HAP-1 (cell line): ENCODE measurements at regions not wholly inside any gene's neighbourhood (a gene's known extent, or its start where the extent isn't known, plus 50 kb on each side); places are given as distances from the start of the nearest gene placed in this dataset.

Experiments used
- DNase-seq, 2 experiments: peaks; one replicate each; pipeline ENCODE4 v3.0.0-alpha.2; 2016 to 2020; ENCODE audit warnings: low spot score in 2 of 2
- H3K27me3 ChIP-seq: fragments of 250-450 bp; sonication (Bioruptor Pico); 2 replicates; pipeline ENCODE4 v1.5.1; 2020; ENCODE audit warnings: low read depth, mild to moderate bottlenecking, moderate library complexity
- H3K36me3 ChIP-seq: fragments of 250-450 bp; sonication (Bioruptor Pico); replicated peaks from 2 replicates; pipeline ENCODE4 v1.5.1; 2020; ENCODE audit warnings: mild to moderate bottlenecking
- H3K4me1 ChIP-seq: fragments of 250-450 bp; sonication (Bioruptor Pico); 2 replicates; pipeline ENCODE4 v1.5.1; 2020; ENCODE audit warnings: mild to moderate bottlenecking
- H3K4me3 ChIP-seq: fragments of 250-450 bp; sonication (Bioruptor Pico); 2 replicates; pipeline ENCODE4 v1.5.1; 2020; ENCODE audit warnings: mild to moderate bottlenecking, moderate library complexity
- H3K9me3 ChIP-seq: fragments of 250-450 bp; sonication (Bioruptor Pico); 2 replicates; pipeline ENCODE4 v1.5.1; 2020; ENCODE audit warnings: mild to moderate bottlenecking, moderate library complexity
- in situ Hi-C: fragments of 300-500 bp; cut with MboI; formaldehyde crosslinking; loops from 3 replicates; pipeline ENCODE4 v1.14.3; 2020; ENCODE audit warnings: low sequenced_read_pairs, inconsistent platforms, mixed read lengths

DNA sequence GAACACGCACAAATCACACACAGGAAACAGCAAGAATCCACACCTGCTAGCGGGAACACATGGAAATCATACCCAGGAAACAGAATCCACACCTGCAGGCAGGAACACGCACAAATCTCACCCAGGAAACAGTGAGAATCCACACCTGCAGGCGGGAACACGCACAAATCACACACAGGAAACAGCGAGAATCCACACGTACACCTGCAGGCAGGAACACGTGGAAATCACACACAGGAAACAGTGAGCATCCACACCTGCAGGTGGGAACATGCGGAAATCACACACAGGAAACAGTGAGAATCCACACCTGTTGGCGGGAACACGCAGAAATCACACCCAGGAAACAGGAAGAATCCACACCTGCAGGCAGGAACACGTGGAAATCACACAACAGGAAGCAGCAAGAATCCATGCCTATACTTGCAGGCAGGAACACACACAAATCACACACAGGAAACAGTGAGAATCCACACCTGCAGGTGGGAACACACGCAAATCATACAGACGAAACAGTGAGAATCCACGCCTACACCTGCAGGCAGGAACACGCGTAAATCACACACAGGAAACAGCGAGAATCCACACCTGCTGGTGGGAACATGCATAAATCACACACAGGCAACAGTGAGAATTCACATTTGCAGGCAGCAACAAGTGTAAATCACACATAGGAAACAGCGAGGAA, 108.6 kb downstream of the DLL1 start:
- in situ Hi-C loops: no loop called here
- DNase-seq: no peak
- Histone ChIP-seq H3K27me3 (no peaks in the 10 kb centered on the region), H3K4me1 (no peaks in the 10 kb centered on the region), H3K4me3 (no peak overlapping the region), H3K36me3 (no peaks in the 10 kb centered on the region), H3K9me3 (no peaks in the 10 kb centered on the region)

DNA sequence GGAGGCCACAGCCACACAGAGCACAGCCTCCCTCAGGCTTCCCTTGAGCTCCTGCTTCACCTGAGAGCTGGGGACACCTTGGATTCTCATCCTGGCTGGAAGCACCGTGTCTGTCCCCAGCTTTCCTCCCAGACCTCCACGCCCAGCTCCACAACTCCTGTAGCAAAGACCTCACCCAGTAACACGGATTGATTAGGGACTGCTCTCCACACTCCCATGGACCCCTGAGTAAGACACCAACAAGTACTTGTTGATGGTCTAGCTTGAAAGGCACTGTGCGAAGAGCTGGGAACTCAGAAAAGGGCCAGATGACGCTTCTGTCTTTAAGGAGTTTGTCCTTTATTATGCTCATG, 109.6 kb downstream of the DLL1 start:
- H3K4me1 ChIP-seq: no peaks in the 10 kb centered on the region
- H3K36me3 ChIP-seq: no peaks in the 10 kb centered on the region
- no peaks in the 10 kb centered on the region for H3K27me3 ChIP-seq
- DNase-seq: no peak
- H3K4me3 ChIP-seq: no peak overlapping the region
- in situ Hi-C loops: no loop called here
- no peaks in the 10 kb centered on the region for H3K9me3 ChIP-seq

DNA sequence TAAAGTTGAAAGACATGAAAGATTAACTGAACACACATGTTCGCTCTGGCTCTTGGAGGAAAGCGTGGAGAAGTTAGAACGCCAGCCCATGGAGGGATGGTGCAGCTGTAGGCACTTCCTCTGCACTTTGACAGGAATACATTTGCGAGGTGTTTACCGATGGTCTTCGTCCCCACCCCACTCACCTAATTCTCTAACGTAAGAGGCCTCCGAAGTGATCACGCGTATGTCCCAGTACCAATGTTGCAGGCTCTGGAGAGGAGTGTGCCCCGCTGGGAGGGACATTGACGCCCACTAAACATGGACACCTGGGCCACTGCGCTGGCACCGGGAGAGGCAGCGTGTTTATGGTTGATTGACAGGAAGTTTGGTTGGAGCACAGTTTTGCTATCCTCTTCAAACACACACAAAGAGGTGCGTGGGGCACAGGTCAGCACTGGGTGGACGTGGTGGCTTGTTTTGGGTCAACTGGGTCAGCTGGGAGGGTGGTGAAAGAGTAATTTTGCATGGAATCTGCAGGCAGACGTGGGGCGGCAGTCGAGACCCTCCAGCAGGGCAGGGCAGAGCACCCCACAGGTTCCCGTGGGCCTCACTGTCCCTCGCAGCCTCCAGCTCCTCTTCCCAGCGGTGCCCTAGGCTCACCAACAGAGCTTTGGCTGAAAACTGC, 110.1 kb downstream of the DLL1 start:
- Histone ChIP-seq H3K27me3 (no peaks in the 10 kb centered on the region), H3K9me3 (no peaks in the 10 kb centered on the region), H3K4me1 (no peaks in the 10 kb centered on the region), H3K36me3 (no peaks in the 10 kb centered on the region), H3K4me3 (no peak overlapping the region)
- in situ Hi-C loops: no loop called here
- no peak for DNase-seq

DNA sequence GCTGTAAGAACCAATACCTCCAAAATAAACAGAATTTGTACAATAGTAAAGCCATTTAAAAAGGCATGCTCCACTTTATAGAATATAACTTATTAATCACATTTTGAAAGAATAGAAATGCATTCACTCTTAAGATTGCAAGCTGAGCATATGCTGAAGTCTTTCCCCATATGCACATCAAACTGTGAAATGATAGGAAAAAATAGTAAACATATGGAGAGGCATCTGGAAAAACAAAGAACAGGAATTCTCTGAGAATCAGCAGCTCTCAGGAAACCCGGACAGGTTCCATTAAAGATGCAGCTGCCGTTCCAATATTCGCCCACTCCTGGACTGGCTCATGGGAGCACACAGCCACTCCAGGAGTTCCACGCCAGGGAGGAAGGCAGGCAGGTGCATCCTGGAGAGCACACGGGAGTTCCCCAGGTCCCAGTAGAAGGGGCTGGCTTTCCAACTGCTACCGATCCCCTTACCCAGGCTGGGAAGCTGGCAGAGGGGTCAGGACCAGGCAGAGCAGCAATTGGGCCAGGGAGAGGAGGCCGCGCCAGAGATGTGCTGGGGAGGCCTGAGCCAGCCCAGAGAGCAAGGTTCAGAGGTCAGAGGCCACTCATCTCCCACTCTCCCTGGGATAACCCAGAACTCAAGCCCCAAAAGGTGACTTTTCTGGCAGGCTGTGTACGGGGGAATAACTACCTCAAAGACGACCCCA, 111.1 kb downstream of the DLL1 start:
- no peak overlapping the region for H3K4me3 ChIP-seq
- H3K9me3 ChIP-seq: no peaks in the 10 kb centered on the region
- DNase-seq: no peak
- H3K36me3 ChIP-seq: no peaks in the 10 kb centered on the region
- in situ Hi-C loops: no loop called here
- no peaks in the 10 kb centered on the region for H3K4me1 ChIP-seq
- H3K27me3 ChIP-seq: no peaks in the 10 kb centered on the region

DNA sequence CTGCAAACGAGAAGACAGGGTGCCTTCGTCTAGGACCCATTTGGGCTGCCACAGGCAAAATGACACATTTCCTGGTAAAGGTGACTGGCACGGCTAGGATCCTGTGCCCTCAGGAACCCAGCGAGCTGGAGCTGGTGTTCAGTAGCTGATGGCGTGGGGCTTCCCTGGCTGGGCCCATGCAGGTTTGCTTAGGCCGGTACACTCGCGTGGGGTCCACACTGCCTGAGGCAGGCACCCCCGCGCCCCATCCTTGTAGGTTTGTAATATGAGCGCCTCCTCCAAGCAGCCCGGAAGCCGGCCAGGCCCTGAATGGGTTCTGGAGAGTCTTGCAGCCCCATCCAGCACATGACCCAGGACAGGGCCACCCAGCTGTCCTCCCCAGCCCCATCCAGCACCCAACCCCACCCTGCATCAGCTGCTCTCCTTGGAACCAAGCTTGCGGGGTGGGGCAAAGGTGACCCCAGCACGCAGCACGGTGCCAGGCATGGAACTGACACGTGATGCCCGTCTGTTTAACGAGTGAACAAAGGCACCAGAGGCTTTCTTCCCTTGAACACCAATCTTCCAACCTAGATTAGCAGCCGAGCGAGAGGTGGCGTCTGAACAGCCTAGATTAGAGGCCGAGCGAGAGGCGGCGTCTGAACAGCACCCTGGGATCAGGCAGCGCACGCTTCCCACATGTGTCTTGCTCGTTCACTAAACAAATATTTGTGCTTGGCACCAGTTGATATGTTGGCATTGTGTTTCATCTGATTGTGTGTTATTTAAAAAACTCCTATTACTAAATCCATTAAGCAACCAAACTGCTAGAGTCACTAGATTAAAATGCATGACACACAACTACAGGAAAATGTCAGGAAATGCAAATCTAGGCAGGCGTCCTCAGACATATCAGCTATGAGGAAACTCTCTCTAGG, 112.1 kb downstream of the DLL1 start:
- no peaks in the 10 kb centered on the region for H3K4me1 ChIP-seq
- no peaks in the 10 kb centered on the region for H3K9me3 ChIP-seq
- H3K4me3 ChIP-seq: no peak overlapping the region
- DNase-seq: peak in 1 of 2 experiments; percentile 3
- H3K36me3 ChIP-seq: no peaks in the 10 kb centered on the region
- in situ Hi-C loops: no loop called here
- H3K27me3 ChIP-seq: no peaks in the 10 kb centered on the region

DNA sequence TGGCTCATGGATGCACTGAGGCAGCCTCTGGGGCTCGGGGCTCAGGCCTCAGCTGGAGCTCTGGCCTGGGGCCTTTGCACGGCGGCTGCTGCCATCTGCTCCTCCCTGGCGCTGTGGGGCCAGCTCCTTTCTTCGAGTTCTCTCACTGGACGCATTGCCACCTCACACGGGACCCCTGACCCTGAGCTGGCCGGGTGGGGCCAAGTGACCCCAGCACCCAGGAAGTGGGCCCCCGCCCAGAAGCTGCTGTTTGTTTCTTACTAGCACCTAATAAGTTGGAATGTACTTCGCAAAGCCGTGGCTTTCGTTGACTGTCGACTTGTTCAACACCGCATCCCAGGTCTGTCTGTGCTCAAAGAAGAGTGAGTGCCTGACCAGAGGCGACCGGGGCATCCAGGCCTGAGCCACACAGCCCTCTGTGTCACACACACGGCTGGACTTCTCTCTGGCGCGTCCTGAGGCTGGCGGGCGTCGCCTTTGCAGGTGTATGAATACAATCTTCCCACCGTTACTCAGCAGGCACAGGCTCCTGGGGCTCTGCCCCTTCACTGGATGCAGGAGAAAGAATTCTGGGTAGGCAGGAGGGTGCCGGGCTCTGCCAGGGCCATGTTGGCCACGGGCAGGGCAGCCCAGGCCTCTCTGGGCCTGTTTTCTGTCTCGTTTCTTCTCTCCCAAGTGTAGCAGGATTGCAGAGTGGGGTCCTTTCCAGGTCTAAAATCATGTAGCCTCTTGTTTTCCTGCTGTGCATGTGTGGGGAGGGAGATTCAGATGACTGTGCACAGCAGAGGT, 112.9 kb downstream of the DLL1 start:
- peak in 1 of 2 experiments; percentile 6 for DNase-seq

DNA sequence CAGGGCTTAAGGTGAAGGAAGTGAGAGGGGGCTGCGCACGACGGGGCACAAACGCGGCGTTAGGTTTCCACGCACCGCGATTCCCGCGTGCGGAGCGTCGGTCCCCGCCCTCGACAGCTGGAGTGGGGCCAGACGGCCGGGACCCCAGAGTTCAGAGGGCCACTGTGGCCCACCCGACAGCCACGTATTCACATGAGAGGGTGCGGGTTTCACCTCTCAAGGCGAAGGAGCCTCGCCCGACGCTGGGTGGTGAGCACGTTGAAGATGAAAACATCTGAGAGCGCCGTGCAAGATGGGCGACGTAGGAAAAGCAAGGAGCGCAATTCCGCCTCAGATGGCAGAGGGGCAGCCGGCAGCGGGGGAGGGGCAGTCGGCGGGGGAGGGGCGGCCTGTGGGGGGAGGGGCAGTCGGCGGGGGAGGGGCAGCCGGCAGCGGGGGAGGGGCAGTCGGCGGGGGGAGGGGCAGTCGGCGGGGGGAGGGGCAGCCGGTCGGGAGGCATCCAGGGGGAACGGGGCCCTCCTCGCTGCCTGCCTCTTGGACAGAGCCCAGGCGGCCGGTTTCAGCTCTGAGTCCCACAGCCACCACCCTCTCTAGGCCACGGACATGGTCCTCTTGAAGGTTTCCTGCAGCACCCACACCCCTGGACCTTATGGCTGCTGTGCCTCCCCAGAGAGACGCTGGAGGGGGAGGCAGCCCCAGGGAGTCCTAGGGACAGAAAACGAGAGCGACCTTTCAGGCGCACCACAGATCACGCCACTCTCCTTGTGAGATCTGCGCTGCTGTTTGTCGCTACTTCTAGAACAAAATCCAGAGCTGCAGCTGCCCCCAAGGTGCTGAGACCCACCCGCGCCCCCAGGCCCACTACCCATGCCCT, 113.7 kb downstream of the DLL1 start:
- peak in 1 of 2 experiments; percentile 9 for DNase-seq
- Histone ChIP-seq H3K36me3 (no peaks in the 10 kb centered on the region), H3K4me1 (no peaks in the 10 kb centered on the region), H3K27me3 (peaks cover 4% of the 10 kb centered on the region; the same call in 1 of the 2 replicates), H3K9me3 (no peaks in the 10 kb centered on the region), H3K4me3 (no peak overlapping the region)
- in situ Hi-C loops: no loop called here

More for the DNA sequence above, 112.9 kb downstream of the DLL1 start:
- Histone ChIP-seq H3K27me3 (peaks cover 2% of the 10 kb centered on the region; the same call in 1 of the 2 replicates), H3K4me1 (no peaks in the 10 kb centered on the region), H3K36me3 (no peaks in the 10 kb centered on the region), H3K4me3 (no peak overlapping the region), H3K9me3 (no peaks in the 10 kb centered on the region)
- in situ Hi-C loops: no loop called here

DNA sequence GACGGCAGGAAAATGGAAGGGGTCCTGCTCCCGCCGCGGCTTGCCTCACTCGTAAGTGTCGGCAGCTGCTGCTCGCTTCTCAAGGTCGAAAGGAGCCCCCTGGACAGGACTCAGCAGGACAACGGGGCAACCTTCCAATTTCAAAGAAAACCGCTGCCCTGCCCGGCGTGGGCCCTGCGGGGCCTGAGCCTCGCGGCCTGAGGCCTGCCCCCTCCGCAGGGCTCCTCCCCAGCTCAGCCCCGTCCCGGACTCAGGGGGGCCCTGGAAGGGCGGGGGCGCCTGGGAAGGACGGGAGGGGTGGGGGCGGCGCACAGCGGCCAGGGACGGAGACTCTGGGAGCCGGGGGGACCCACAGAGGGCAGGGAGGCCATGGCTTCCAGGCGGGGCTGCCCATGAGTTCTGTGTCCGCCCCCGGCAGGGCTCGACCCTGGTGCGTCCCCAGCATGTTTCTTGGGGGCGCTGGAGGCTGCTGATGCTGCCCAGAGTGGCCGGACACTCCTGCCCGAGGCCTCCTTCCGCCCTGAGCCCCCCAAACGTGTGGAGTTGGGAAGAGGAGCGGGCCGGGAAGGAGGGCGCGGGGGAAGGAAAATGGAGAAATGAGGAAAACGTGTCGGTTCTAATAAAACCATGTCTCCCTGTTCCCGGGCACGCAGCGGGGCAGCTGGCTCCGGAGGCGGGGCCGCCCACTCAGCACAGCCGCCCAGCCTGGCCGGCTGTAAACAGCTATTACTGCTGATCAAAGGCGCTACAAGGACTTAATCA, 114.6 kb downstream of the DLL1 start:
- H3K36me3 ChIP-seq: no peaks in the 10 kb centered on the region
- in situ Hi-C loops: no loop called here
- peak in 1 of 2 experiments; percentile 5 for DNase-seq
- H3K4me1 ChIP-seq: no peaks in the 10 kb centered on the region
- H3K4me3 ChIP-seq: no peak overlapping the region
- H3K9me3 ChIP-seq: no peaks in the 10 kb centered on the region
- H3K27me3 ChIP-seq: peaks cover 4% of the 10 kb centered on the region; the same call in 1 of the 2 replicates

DNA sequence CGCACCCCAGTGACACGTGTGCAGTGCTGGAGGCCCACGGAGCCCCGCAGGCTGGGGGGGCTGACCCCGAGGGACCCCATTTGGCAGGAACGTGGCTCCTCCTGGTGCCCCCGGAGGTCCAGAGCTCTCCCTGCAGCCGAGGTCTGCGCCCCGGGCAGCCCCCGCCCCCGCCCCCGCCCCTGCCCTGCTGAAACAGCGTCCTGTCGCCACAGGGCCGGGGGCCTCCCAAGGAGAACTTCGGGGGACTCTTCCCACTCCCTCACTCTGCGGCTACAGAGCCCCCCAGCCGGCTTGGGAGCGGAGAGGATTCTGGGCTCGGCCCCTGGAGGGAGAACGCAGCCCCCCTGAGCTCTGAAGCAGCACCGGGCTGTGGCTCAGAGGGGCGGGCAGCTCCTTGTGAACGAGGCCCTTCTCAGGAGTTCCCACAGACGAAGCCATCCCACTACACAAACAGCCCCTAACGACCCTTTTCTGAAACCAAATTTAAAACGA, 115.2 kb downstream of the DLL1 start:
- Histone ChIP-seq H3K9me3 (no peaks in the 10 kb centered on the region), H3K36me3 (no peaks in the 10 kb centered on the region), H3K4me1 (no peaks in the 10 kb centered on the region), H3K4me3 (no peak overlapping the region), H3K27me3 (peaks cover 4% of the 10 kb centered on the region; the same call in 1 of the 2 replicates)
- peak in 1 of 2 experiments; percentile 4 for DNase-seq
- in situ Hi-C loops: no loop called here

DNA sequence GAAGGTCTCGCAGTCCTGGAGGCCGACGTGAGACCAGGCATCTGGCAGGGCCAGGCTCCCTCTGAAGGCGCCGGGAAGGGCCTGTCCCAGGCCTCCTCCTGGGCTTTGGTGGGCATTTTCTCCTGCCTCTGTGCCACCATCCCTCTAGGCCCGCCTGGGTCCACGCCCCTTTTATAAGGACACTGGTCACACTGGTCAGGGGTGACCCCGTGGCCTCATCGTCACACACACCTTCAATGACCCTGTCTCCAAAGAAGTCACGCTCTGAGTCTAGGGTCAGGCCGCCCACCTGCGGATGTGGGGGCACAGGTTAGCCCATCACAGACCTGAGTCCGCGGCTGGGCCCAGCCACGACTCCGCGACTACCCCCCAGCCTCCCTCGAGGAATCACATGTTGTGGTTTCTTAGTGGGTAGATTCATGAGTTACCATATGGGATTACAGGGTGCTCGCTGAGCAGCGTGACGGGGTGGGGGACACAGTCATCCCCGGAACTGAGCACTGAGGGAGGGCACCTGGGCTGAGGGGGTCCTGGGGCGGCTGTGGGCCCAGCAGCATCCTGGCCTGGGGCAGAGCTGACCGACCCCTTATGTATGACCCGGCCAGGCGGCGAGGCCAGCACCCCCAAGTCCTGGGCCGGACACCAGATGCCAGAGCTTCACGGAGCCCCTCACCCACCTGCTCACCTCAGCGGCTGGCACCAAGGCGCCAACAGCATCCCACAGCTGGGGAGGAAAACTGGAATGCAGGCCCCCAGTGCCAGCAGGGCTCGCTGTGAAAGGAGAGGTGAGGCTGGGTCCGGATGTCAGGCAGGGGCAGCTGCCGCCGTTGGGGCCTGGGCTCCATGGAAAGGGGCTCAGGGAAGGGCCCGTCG, 115.9 kb downstream of the DLL1 start:
- H3K9me3 ChIP-seq: no peaks in the 10 kb centered on the region

More for the DNA sequence above, 115.9 kb downstream of the DLL1 start:
- Histone ChIP-seq H3K4me1 (no peaks in the 10 kb centered on the region), H3K4me3 (no peak overlapping the region), H3K36me3 (no peaks in the 10 kb centered on the region), H3K27me3 (peaks cover 4% of the 10 kb centered on the region; the same call in 1 of the 2 replicates)
- in situ Hi-C loops: no loop called here
- DNase-seq: peak in 1 of 2 experiments; percentile 2
